ENCODE measurements at regions not wholly inside any gene's neighbourhood (a gene's known extent, or its start where the extent isn't known, plus 50 kb on each side); places are given as distances from the start of the nearest gene placed in this dataset.
A peak's percentile ranks its signal among the peaks of the same experiment; 100 is the strongest.

DNA sequence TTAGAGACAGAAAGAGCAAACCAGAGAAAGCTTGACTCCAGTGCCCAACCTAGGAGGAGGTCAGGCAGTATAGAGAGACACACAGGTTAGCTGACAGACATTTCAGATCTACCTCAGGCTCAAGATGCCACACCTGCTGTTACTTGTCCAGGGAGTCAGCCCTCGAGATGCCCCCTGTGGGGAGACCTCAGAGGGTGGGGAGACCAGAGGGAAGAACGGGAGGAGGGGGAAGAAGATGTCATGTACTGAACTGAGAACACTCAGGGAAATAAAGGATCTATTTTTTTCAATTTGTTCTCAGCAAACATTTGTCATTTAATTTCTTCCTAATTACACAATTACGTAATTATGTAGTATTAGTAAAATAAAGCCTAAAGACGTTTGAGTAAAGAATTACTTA, 196.3 kb upstream of the CADM1 start:
- DNase-seq, result no peak

GRCh38 chr11:115699733-115700132, 195.5 kb upstream of the CADM1 start:
- DNase-seq, result no peak

GRCh38 chr11:115699326-115699725, 195.1 kb upstream of the CADM1 start:
- no peak for DNase-seq

GRCh38 chr11:115698243-115698642, 194.0 kb upstream of the CADM1 start:
- no peak for DNase-seq

DNA sequence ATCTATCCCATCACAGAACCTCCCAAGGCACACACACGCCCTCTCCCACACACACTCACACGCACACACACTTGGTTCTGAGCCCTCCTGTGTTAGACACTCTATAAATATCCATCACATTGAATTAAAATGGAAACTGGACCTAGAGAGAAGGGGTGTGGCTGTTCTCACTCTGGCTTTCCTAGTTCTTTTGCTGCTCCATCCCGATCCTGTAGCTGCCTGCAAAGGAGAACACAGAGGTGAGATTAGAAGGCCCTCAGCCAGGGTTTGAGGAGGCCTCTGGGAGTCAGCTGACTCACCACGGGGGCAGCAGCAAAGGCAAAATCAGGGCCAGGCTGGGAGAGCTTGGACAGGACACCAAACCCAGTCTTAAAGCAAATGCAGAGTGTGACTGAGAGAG, 192.3 kb upstream of the CADM1 start:
- DNase-seq, result no peak

DNA sequence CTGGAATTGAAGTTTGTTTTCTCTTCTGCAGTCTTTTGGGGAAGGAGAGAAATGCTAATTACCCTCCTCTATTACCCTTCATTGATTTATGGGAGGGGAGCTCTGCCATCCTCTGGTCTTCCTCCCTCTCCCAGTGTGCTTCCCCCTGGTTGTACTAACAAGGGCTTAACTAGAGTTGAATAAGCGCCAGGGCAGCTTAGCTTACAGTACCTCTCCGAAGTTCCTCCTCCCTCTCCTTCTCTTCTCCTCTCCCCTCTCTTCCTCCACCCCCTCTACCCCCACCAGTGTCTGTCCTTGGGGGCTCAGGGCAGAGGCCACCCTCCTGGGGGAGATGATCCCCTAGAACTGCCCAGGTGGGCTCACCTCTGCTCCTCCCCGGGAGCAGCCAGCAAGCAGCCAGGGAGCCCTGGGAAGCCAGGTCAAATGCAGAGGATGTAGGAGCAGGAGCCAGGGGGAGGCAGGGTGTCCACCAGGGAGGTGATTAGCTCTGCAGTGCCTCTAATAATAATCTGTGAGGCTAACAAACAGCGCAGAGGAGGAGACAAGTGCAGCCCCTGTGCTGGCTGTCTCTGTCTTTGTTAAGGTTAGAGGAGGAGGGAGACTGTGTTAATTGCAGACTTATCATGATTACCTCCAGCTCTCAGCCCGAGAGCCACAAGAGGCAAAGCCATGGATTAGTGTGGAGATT, 191.6 kb upstream of the CADM1 start:
- DNase-seq, result no peak

GRCh38 chr11:115693002-115693401, 188.8 kb upstream of the CADM1 start:
- no peak for DNase-seq

DNA sequence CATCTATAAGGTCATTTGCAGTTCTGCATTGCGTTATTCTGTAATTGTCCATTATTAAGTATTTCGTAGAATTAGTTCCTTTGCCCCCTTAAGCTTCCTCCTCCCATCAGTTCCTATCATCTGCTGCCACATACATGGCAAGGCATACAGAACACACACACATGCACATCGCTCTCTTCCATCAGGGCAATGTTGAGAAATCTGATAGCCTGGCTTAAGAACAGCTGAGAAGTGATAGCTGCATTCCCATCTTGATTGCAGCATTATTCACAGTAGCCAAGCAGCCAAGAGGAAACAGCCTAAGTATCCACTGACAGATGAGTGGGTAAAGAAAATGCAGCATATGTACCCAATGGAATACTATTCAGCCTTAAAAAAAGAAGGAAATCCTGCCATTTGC, 186.8 kb upstream of the CADM1 start:
- no peak for DNase-seq

DNA sequence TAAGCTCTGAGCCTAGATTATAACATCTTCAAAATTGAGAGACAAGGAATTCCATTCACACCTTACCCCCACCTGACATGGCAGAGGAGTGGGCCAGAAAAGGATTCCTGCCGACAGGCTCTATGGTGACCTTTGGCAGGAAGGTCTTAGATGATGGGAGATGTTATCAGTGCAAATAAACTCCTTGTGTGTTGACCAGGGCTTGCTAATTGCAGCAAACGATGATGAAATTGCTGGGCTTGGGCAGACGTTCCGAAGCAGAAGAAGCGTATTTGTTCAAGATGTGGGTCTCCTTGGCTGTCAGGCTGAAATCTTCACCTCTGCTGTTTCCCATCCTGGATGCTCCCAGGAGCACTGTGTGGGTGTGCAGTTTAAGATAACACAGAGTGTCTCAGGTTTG, 183.7 kb upstream of the CADM1 start:
- no peak for DNase-seq

- DNase-seq, result no peak
These were observed 180.5 kb upstream of the CADM1 start for GRCh38 chr11:115684699-115685098.

DNA sequence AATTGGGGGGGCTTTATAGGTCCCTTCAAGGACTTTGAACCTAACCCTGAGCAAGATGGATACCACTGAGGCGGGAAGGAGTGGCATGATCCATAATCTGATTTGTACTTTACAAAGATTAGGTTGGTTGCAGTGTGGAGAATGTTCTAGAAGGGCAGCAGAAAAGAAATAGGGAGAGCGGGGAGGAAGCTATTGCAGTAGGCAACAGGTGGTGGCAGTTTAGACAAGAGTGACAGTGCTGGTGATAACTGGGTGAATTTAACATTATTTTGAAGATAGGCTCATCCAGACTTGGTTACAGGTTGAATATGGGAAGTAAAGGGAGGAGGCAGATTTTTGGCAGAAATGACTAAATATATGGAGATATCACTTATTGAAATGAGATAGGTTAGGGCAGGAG, 179.9 kb upstream of the CADM1 start:
- DNase-seq, result no peak

DNA sequence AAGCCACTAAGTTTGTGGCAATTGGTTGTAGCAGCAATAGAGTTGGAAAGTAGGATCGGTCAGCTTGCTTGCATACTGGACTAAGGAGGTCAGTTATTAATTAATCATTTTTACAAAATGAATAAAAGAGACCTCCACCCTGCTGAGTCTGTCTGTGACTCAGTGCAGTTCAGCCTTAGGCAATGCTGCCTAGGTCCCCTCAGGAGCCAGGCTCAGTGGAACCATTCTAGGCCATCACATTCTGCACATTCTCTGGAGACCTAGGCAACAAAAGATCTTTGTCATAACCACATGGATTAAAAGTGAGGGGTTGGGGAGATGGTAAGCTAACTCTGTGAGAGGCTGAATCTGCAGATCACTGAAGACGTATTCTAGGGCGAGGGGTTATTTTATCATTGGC, 178.7 kb upstream of the CADM1 start:
- DNase-seq, result no peak

- DNase-seq, result no peak
These were observed 177.9 kb upstream of the CADM1 start for GRCh38 chr11:115682101-115682500.

- DNase-seq, result no peak
These were observed 175.7 kb upstream of the CADM1 start for GRCh38 chr11:115679945-115680344.

GRCh38 chr11:115678942-115679341, 174.7 kb upstream of the CADM1 start:
- DNase-seq, result peak; percentile 3

GRCh38 chr11:115677190-115677589, 173.0 kb upstream of the CADM1 start:
- no peak for DNase-seq

GRCh38 chr11:115676768-115677167, 172.6 kb upstream of the CADM1 start:
- no peak for DNase-seq

DNA sequence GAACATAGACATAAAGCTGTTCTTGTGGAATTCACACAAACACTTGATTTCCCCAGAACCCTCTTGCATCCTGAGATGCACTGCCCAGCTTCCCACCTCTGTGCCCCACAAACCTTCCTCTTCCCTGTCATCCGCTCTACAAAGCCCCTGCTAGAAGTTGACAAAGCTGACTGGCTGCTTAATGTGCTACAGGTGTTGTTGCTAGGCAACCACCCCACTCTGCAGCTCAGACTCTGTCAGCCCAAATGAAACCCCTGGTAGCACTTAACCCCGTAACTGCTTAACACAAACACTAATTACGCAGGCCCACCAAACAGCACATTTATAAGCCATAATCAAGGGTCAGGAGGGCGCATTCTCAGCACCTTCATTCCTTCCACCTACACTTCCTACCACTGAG, 172.0 kb upstream of the CADM1 start:
- DNase-seq, result no peak

GRCh38 chr11:115674937-115675544, 170.8 kb upstream of the CADM1 start:
- DNase-seq, result no peak

DNA sequence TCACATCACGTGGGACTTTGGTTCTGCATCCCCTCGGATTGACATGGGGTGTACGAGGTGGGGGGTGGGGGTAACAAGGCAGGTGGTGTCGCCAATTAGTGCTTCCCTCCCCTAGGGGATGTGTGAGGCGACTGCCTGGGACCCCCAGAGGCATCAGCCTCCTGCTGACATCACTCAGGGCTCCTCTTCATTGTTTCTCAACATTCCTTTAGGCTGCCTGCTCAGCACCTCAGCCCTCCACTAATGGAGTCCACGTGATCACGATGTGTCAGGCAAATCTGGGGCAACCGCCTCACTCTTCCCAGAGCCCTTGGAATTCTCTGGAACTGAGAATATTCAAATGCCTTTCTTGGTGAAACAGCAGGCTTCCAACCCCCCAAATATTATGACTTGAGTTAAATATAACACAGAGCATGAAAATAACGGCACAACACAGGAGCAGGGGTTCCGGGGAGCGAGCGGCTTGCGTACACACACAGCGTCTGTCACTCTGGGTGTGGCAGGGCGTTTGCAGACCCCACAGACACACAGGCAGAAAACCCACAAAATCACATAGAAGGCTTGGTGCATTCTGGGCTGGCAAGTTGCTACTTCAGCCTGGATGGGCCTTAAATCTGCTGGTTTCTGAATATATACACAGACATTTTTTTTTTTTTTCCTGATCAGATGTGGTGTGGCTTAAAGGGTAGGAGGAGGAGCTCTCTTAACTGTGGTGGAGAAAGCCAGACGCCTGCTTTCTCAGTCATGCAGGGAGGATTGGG, 170.1 kb upstream of the CADM1 start:
- no peak for DNase-seq

- no peak for DNase-seq
These were observed 169.5 kb upstream of the CADM1 start for GRCh38 chr11:115673720-115674119.

GRCh38 chr11:115672999-115673411, 168.8 kb upstream of the CADM1 start:
- no peak for DNase-seq

DNA sequence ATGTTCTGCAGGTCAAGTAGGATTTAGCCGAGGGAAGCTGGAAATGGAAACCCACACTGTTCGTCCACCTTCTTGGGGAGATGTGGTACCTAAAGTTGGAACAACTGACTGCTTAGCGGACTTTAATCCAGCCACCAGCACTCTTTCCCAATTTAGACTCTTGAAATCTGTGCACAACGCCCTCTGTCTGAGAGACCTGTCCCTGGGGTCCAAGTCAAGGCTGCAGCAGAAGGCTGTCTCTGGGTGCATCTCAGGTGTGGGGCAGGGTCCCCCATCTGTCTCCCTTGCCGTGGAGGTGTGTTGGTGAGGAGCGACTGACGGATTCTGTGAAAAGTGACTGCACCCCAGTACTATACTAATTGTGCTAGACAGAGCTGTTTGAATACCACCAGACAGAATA, 168.2 kb upstream of the CADM1 start:
- DNase-seq, result no peak

DNA sequence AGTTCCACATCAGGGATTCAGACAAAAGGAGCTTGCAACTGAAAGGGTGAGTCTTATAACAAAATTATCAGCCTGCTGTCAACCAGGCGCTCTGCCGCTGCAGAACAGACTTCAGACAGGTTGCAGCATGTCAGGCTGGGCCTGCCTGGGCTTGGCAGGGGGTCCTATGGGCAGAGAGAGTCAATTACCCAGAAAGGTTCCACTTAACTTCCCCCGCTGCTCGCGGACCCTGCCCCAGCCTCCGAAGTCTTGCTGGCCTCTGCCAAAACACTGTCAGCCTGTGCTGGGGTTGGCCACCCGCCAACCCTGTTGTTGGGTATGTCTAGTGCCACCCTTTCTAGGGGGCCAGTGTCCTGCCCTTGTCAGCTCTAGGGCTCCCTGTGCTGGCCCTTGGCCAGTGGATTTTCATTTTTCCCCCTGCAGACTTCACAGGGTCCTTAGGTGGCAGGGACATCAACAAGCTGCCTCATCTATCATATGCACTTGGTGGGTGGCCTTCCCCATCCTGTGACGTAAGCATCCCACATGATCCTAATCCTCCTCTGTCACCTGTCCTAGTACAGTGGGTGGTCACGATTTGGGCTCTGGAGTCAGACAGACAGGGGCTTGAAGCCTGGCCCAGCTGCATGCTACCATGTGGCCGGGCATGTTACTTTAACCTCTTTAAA, 166.5 kb upstream of the CADM1 start:
- DNase-seq, result no peak

All from hematopoietic multipotent progenitor cell treated with erythropoietin and hydrocortisone succinate and interleukin-3 and kit ligand, for 6 days (in vitro differentiated cells).